ENCODE measurements at regions not wholly inside any gene's neighbourhood (a gene's known extent, or its start where the extent isn't known, plus 50 kb on each side); places are given as distances from the start of the nearest gene placed in this dataset.

- no peaks in the 10 kb centered on the region for H3K36me3 Mint-ChIP-seq (ENCODE audit: low read depth, unreplicated experiment)
- no peak for TF ChIP-seq CTCF (IDR thresholded peaks at IDR 0.05; ENCODE audit: unreplicated experiment)
- DNase-seq (ENCODE audit: low spot score) = no peak
- no peak overlapping the region for H3K27ac Mint-ChIP-seq (ENCODE audit: unreplicated experiment)
- no peak overlapping the region for H3K4me3 Mint-ChIP-seq (ENCODE audit: unreplicated experiment)
- H3K27me3 Mint-ChIP-seq (ENCODE audit: unreplicated experiment) = no peaks in the 10 kb centered on the region
- H3K9me3 Mint-ChIP-seq (ENCODE audit: unreplicated experiment) = no peaks in the 10 kb centered on the region
- H3K4me1 Mint-ChIP-seq (ENCODE audit: unreplicated experiment) = no peaks in the 10 kb centered on the region
These were observed 218.5 kb upstream of the G2E3 start for GRCh38 chr14:30340495-30340894.

GRCh38 chr14:30345511-30345910, 213.4 kb upstream of the G2E3 start:
- Mint-ChIP-seq H3K36me3 (ENCODE audit: low read depth, unreplicated experiment) (no peaks in the 10 kb centered on the region), H3K27me3 (ENCODE audit: unreplicated experiment) (no peaks in the 10 kb centered on the region), H3K9me3 (ENCODE audit: unreplicated experiment) (no peaks in the 10 kb centered on the region), H3K4me3 (ENCODE audit: unreplicated experiment) (no peak overlapping the region), H3K4me1 (ENCODE audit: unreplicated experiment) (no peaks in the 10 kb centered on the region), H3K27ac (ENCODE audit: unreplicated experiment) (no peak overlapping the region)
- TF ChIP-seq CTCF (IDR thresholded peaks at IDR 0.05; ENCODE audit: unreplicated experiment) = no peak
- DNase-seq (ENCODE audit: low spot score) = no peak

GRCh38 chr14:30348445-30348844, 210.5 kb upstream of the G2E3 start:
- TF ChIP-seq CTCF (IDR thresholded peaks at IDR 0.05; ENCODE audit: unreplicated experiment) = no peak
- H3K9me3 Mint-ChIP-seq (ENCODE audit: unreplicated experiment) = no peaks in the 10 kb centered on the region
- H3K36me3 Mint-ChIP-seq (ENCODE audit: low read depth, unreplicated experiment) = no peaks in the 10 kb centered on the region
- no peak overlapping the region for H3K4me3 Mint-ChIP-seq (ENCODE audit: unreplicated experiment)
- no peaks in the 10 kb centered on the region for H3K4me1 Mint-ChIP-seq (ENCODE audit: unreplicated experiment)
- no peak overlapping the region for H3K27ac Mint-ChIP-seq (ENCODE audit: unreplicated experiment)
- DNase-seq (ENCODE audit: low spot score) = no peak
- no peaks in the 10 kb centered on the region for H3K27me3 Mint-ChIP-seq (ENCODE audit: unreplicated experiment)

GRCh38 chr14:30349520-30349919, 209.4 kb upstream of the G2E3 start:
- Mint-ChIP-seq H3K27me3 (ENCODE audit: unreplicated experiment) (no peaks in the 10 kb centered on the region), H3K27ac (ENCODE audit: unreplicated experiment) (no peak overlapping the region), H3K9me3 (ENCODE audit: unreplicated experiment) (no peaks in the 10 kb centered on the region), H3K36me3 (ENCODE audit: low read depth, unreplicated experiment) (no peaks in the 10 kb centered on the region), H3K4me3 (ENCODE audit: unreplicated experiment) (no peak overlapping the region), H3K4me1 (ENCODE audit: unreplicated experiment) (no peaks in the 10 kb centered on the region)
- no peak for TF ChIP-seq CTCF (IDR thresholded peaks at IDR 0.05; ENCODE audit: unreplicated experiment)
- DNase-seq (ENCODE audit: low spot score) = no peak

GRCh38 chr14:30354439-30354838, 204.5 kb upstream of the G2E3 start:
- Mint-ChIP-seq H3K9me3 (ENCODE audit: unreplicated experiment) (no peaks in the 10 kb centered on the region), H3K36me3 (ENCODE audit: low read depth, unreplicated experiment) (no peaks in the 10 kb centered on the region), H3K27me3 (ENCODE audit: unreplicated experiment) (peaks cover 2% of the 10 kb centered on the region), H3K27ac (ENCODE audit: unreplicated experiment) (no peak overlapping the region), H3K4me1 (ENCODE audit: unreplicated experiment) (no peaks in the 10 kb centered on the region), H3K4me3 (ENCODE audit: unreplicated experiment) (no peak overlapping the region)
- DNase-seq (ENCODE audit: low spot score) = no peak
- no peak for TF ChIP-seq CTCF (IDR thresholded peaks at IDR 0.05; ENCODE audit: unreplicated experiment)
